ENCODE measurements at regions not wholly inside any gene's neighbourhood (a gene's known extent, or its start where the extent isn't known, plus 50 kb on each side); places are given as distances from the start of the nearest gene placed in this dataset.

DNA sequence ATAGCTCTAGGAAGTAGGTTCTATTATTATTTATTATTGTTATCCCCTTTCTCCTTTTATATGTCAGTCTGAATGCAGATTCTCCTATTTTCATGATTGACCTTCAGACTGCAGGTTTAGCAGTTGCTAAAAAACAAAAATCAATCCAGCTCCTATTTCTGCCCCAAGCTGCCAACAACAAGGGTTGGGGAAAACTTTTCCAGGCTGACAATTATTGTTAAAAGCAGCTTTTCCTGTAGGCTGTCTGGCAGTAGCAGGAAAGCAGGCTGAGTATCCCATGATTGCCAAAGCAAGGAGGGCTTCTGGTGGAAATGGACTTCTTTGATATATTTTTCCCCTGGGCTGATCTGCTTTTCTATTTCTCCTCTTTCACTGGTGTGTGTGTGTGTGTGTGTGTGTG, 78.0 kb upstream of the CTLA4 start:
- Mint-ChIP-seq H3K4me3 (no peak overlapping the region), H3K4me1 (ENCODE audit: low read depth) (peaks cover 12% of the 10 kb centered on the region), H3K27ac (no peak overlapping the region), H3K9me3 (ENCODE audit: low read depth) (no peaks in the 10 kb centered on the region), H3K36me3 (no peaks in the 10 kb centered on the region), H3K27me3 (no peaks in the 10 kb centered on the region)

- no peaks in the 10 kb centered on the region for H3K27me3 Mint-ChIP-seq
- no peak overlapping the region for H3K27ac Mint-ChIP-seq
- no peak overlapping the region for H3K4me3 Mint-ChIP-seq
- H3K36me3 Mint-ChIP-seq: no peaks in the 10 kb centered on the region
- H3K9me3 Mint-ChIP-seq (ENCODE audit: low read depth): no peaks in the 10 kb centered on the region
- peaks cover 10% of the 10 kb centered on the region for H3K4me1 Mint-ChIP-seq (ENCODE audit: low read depth)
These were observed 77.3 kb upstream of the CTLA4 start for GRCh38 chr2:203790134-203790852.

DNA sequence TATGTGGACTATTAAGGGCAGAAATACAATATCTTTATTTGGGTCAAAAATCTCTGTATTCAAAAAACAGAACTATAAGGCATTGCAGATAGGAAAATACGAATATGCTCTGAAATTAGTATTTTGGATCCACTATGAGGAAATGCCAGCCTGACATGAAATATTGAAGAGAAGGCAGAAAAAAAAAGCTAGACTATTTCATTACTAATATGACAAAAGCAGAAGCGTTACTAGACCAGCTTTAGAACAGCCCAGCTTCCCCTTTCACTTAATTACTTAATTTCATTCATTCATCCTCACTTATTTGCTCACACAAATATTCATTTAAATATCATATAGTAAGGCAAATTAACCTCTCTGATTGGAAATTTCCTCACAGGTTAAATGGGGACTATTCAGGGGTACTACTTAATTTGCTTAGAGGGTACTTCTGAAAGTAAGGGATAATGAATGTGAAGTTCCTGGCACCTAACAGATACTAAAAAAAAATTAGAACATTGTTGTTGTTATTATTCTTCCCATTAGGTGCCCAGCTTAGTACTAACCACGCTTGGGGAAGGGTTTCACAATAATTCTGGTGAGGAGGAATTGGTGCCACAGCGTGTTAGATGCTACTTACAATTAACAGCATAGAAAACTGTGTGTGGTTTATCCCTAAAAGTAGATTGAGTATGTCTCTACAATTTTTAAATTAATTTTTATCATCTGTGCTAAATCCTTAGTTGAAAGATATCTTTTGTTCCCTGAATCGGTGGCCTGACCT, 71.1 kb upstream of the CTLA4 start:
- peaks cover 32% of the 10 kb centered on the region for H3K4me1 Mint-ChIP-seq (ENCODE audit: low read depth)
- H3K27me3 Mint-ChIP-seq: no peaks in the 10 kb centered on the region
- no peak overlapping the region for H3K4me3 Mint-ChIP-seq

DNA sequence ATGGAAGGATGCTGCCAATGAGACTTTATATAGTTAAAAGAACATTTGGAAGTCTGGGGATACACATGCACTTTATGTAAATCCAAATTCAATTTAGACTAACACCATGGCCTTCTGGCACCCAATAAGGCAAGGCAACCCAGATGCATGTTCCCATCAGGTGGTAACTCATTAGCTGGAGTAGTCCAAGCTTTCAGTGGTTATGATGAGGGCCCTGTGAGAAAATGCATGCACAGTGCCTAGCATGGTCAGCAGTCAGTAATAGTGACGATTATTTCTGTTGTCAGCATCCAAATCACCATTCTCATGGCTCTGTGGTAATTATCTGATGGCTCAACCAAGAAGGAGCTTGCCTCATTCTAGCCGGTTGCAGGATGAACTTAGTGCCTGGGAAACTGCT, 70.3 kb upstream of the CTLA4 start:
- Mint-ChIP-seq H3K4me3 (no peak overlapping the region), H3K27me3 (no peaks in the 10 kb centered on the region)

More for the DNA sequence above, 71.1 kb upstream of the CTLA4 start:
- H3K9me3 Mint-ChIP-seq (ENCODE audit: low read depth): peaks cover 7% of the 10 kb centered on the region
- H3K27ac Mint-ChIP-seq: no peak overlapping the region
- H3K36me3 Mint-ChIP-seq: peaks cover 6% of the 10 kb centered on the region

DNA sequence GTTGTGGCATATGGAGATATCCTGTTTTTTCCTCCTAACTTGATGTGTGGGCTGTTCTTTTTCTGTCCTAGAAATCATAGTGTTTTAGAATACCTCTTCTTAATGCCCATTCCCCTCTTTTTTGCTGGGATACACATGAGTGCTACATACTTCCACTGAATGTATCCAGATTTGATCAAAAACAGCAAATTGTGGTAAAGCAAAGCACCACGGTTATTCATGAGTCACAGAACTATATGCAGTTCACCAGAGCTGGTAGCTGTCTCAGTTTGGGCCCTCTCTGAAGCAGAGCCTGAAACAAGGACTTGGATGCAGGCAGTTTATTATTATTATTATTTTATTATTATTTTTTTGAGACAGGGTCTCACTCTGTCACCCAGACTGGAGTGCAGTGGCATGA, 69.9 kb upstream of the CTLA4 start:
- no peaks in the 10 kb centered on the region for H3K27me3 Mint-ChIP-seq
- H3K36me3 Mint-ChIP-seq: peaks cover 7% of the 10 kb centered on the region
- peaks cover 39% of the 10 kb centered on the region for H3K4me1 Mint-ChIP-seq (ENCODE audit: low read depth)
- no peak overlapping the region for H3K27ac Mint-ChIP-seq
- no peak overlapping the region for H3K4me3 Mint-ChIP-seq
- peaks cover 8% of the 10 kb centered on the region for H3K9me3 Mint-ChIP-seq (ENCODE audit: low read depth)

More for the DNA sequence above, 70.3 kb upstream of the CTLA4 start:
- Mint-ChIP-seq H3K36me3 (peaks cover 7% of the 10 kb centered on the region), H3K4me1 (ENCODE audit: low read depth) (peaks cover 35% of the 10 kb centered on the region), H3K27ac (no peak overlapping the region), H3K9me3 (ENCODE audit: low read depth) (peaks cover 8% of the 10 kb centered on the region)

GRCh38 chr2:203798296-203799087, 69.1 kb upstream of the CTLA4 start:
- H3K4me1 Mint-ChIP-seq (ENCODE audit: low read depth): peaks cover 47% of the 10 kb centered on the region
- peak overlapping the region; percentile 23 for H3K27ac Mint-ChIP-seq
- peaks cover 8% of the 10 kb centered on the region for H3K9me3 Mint-ChIP-seq (ENCODE audit: low read depth)
- peaks cover 7% of the 10 kb centered on the region for H3K36me3 Mint-ChIP-seq
- H3K4me3 Mint-ChIP-seq: no peak overlapping the region
- H3K27me3 Mint-ChIP-seq: no peaks in the 10 kb centered on the region

DNA sequence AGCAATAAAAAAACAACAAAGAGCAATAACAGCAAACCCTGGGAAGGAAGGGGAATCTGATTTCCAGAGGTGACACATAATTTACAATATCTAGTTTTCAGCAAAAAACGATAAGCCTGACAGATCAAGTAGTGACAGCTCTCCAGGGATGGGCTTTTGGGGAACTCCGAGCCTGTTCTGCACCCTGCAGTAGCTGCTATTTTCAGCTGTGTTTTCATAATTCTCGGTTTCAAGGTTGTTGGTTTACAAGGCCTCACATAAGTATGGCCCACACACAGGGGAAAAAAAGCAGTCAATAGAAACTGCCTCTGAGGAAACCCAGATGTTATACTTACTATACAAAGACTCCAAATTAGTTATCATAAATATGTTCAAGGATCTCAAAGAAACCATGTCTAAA, 67.7 kb upstream of the CTLA4 start:
- H3K36me3 Mint-ChIP-seq: peaks cover 7% of the 10 kb centered on the region
- peaks cover 60% of the 10 kb centered on the region for H3K4me1 Mint-ChIP-seq (ENCODE audit: low read depth)
- peak overlapping the region; percentile 4 for H3K4me3 Mint-ChIP-seq
- H3K27ac Mint-ChIP-seq: peak overlapping the region; percentile 72
- H3K9me3 Mint-ChIP-seq (ENCODE audit: low read depth): peaks cover 8% of the 10 kb centered on the region
- H3K27me3 Mint-ChIP-seq: no peaks in the 10 kb centered on the region

DNA sequence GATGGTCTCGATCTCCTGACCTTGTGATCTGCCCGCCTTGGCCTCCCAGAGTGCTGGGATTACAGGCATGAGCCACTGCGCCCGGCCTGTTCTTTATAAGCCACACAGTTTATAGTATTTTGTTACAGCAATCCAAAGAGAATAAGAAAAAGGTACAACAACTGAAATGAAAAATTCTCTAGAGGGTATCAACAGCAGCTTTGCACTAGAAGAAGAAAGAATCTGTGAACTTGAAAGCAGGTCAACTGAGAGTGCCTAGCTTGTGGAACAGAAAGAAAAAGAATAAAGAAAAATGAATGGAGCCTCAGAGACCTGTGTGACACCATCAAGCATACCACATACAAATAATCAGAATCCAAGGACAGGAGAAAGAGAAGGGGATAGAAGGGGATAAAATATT, 66.8 kb upstream of the CTLA4 start:
- Mint-ChIP-seq H3K9me3 (ENCODE audit: low read depth) (peaks cover 8% of the 10 kb centered on the region), H3K4me3 (no peak overlapping the region), H3K27me3 (no peaks in the 10 kb centered on the region), H3K4me1 (ENCODE audit: low read depth) (peaks cover 66% of the 10 kb centered on the region), H3K27ac (peak overlapping the region; percentile 50), H3K36me3 (peaks cover 7% of the 10 kb centered on the region)

- Mint-ChIP-seq H3K9me3 (ENCODE audit: low read depth) (peaks cover 12% of the 10 kb centered on the region), H3K4me1 (ENCODE audit: low read depth) (peaks cover 80% of the 10 kb centered on the region), H3K4me3 (peak overlapping the region; percentile 61), H3K27ac (peak overlapping the region; percentile 90), H3K27me3 (no peaks in the 10 kb centered on the region), H3K36me3 (peaks cover 7% of the 10 kb centered on the region)
These were observed 65.1 kb upstream of the CTLA4 start for GRCh38 chr2:203802342-203803052.

DNA sequence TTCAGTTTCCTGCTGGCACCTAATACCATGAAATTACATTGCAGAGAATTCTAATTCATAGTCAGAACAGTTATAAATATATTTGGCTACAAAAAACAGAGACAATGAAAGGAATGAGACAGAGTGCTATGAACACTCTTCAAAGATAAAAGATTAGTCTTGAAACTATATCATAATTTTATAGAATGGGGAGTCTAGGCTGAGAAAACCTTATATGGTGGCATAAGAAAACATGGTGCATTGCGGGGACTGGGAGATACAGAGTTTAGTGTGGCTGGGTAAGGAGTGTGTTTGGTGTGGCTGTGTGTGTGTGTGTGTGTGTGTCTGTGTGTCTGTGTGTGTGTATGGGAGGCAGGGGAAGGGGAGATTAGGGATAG, 64.5 kb upstream of the CTLA4 start:
- peak overlapping the region; percentile 61 for H3K4me3 Mint-ChIP-seq
- peaks cover 5% of the 10 kb centered on the region for H3K36me3 Mint-ChIP-seq
- peak overlapping the region; percentile 90 for H3K27ac Mint-ChIP-seq
- peaks cover 81% of the 10 kb centered on the region for H3K4me1 Mint-ChIP-seq (ENCODE audit: low read depth)
- no peaks in the 10 kb centered on the region for H3K27me3 Mint-ChIP-seq
- H3K9me3 Mint-ChIP-seq (ENCODE audit: low read depth): peaks cover 12% of the 10 kb centered on the region

GRCh38 chr2:203804070-203804469, 63.5 kb upstream of the CTLA4 start:
- H3K9me3 Mint-ChIP-seq (ENCODE audit: low read depth): peaks cover 12% of the 10 kb centered on the region
- peak overlapping the region; percentile 56 for H3K4me3 Mint-ChIP-seq
- H3K27ac Mint-ChIP-seq: peak overlapping the region; percentile 90
- peaks cover 5% of the 10 kb centered on the region for H3K36me3 Mint-ChIP-seq
- H3K4me1 Mint-ChIP-seq (ENCODE audit: low read depth): peaks cover 80% of the 10 kb centered on the region
- H3K27me3 Mint-ChIP-seq: no peaks in the 10 kb centered on the region

GRCh38 chr2:203804764-203805485, 62.6 kb upstream of the CTLA4 start:
- peaks cover 83% of the 10 kb centered on the region for H3K4me1 Mint-ChIP-seq (ENCODE audit: low read depth)
- peaks cover 5% of the 10 kb centered on the region for H3K36me3 Mint-ChIP-seq
- H3K4me3 Mint-ChIP-seq: peak overlapping the region; percentile 56
- H3K9me3 Mint-ChIP-seq (ENCODE audit: low read depth): peaks cover 12% of the 10 kb centered on the region
- H3K27me3 Mint-ChIP-seq: no peaks in the 10 kb centered on the region
- peak overlapping the region; percentile 90 for H3K27ac Mint-ChIP-seq

DNA sequence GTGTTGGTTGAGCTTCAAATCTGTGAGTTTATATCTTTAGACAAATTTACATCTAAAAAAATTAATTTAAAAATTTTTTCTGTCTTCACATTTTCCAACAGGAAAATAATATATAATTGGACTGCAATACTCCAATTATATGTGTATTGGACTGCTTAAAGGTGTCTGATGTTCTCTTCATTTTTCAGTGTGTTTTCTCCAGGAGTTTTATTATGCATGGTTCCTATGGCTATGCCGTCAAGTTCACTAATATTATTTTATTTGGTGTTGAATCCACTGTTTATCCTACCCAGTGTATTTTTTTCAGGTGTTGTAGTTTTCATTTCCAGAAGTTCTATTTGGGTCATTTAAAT, 62.1 kb upstream of the CTLA4 start:
- Mint-ChIP-seq H3K27me3 (no peaks in the 10 kb centered on the region), H3K27ac (peak overlapping the region; percentile 86)

GRCh38 chr2:203806761-203807160, 60.8 kb upstream of the CTLA4 start:
- H3K36me3 Mint-ChIP-seq: no peaks in the 10 kb centered on the region
- H3K4me1 Mint-ChIP-seq (ENCODE audit: low read depth): peaks cover 85% of the 10 kb centered on the region
- peak overlapping the region; percentile 27 for H3K4me3 Mint-ChIP-seq
- H3K27ac Mint-ChIP-seq: peak overlapping the region; percentile 86
- H3K27me3 Mint-ChIP-seq: no peaks in the 10 kb centered on the region
- H3K9me3 Mint-ChIP-seq (ENCODE audit: low read depth): peaks cover 3% of the 10 kb centered on the region

More for the DNA sequence above, 62.1 kb upstream of the CTLA4 start:
- peaks cover 12% of the 10 kb centered on the region for H3K9me3 Mint-ChIP-seq (ENCODE audit: low read depth)
- peaks cover 83% of the 10 kb centered on the region for H3K4me1 Mint-ChIP-seq (ENCODE audit: low read depth)
- no peak overlapping the region for H3K4me3 Mint-ChIP-seq
- peaks cover 5% of the 10 kb centered on the region for H3K36me3 Mint-ChIP-seq
